IPS DF 4.7 (cell line): ENCODE measurements at regions not wholly inside any gene's neighbourhood (a gene's known extent, or its start where the extent isn't known, plus 50 kb on each side); places are given as distances from the start of the nearest gene placed in this dataset.
"Not testable (repeated sequence)": the region's sequence is repeated elsewhere in the genome, so short reads cannot be mapped to it uniquely, and the experiment has no call there.

Experiments used
- DNase-seq: peaks from one replicate; pipeline ENCODE4 v3.0.0-alpha.2; 2013; ENCODE audit warnings: low spot score; ENCODE audit errors: extremely low read depth

GRCh38 chrX:74180716-74181115, 123.3 kb upstream of the ZCCHC13 start:
- no peak for DNase-seq

GRCh38 chrX:74179990-74180389, 124.0 kb upstream of the ZCCHC13 start:
- DNase-seq = no peak

GRCh38 chrX:74179499-74179898, 124.5 kb upstream of the ZCCHC13 start:
- DNase-seq = no peak

- DNase-seq = no peak
Measured at GRCh38 chrX:74179071-74179470, 124.9 kb upstream of the ZCCHC13 start.

GRCh38 chrX:74178536-74178935, 125.4 kb upstream of the ZCCHC13 start:
- DNase-seq = no peak

DNA sequence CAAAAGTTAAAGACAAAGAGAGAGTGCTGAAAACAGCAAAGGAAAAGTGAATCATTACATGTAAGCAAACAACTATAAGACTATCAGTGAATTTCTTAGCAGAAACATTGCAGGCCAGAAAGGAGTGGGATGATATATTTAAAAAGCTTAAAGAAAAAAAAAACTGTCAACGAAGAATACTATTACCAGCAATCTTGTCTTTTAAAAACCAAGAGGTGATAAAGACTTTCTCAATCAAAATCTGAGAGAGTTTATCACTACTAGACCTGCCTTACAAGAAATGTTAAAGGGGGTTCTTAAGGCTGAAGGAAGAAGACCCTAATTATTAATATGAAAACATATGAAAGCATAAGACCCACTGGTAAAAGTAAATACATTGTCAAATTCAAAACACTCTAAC, 132.5 kb upstream of the ZCCHC13 start:
- no peak for DNase-seq

DNA sequence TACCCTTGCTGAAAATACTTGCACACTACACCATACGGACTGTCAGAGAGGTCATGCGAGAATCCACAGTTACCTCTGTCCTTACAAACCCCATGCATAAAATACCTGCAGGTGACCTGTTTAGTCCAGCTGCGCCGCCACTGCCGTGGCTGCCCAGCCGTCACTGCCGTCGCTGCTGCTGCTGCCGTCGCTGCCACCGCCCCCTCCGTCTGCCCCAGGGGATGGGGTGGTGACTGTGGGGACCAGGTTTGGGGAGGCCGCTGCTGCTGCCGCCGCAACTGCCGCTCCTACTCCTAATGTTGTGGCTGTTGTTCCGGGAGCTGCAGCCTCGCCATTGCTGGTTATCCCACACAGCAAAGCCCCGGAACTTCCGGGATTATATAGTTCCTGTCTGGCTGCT, 141.8 kb upstream of the ZCCHC13 start:
- no peak for DNase-seq

GRCh38 chrX:74160816-74161215, 143.2 kb upstream of the ZCCHC13 start:
- DNase-seq = no peak

GRCh38 chrX:74160358-74160757, 143.6 kb upstream of the ZCCHC13 start:
- no peak for DNase-seq

DNA sequence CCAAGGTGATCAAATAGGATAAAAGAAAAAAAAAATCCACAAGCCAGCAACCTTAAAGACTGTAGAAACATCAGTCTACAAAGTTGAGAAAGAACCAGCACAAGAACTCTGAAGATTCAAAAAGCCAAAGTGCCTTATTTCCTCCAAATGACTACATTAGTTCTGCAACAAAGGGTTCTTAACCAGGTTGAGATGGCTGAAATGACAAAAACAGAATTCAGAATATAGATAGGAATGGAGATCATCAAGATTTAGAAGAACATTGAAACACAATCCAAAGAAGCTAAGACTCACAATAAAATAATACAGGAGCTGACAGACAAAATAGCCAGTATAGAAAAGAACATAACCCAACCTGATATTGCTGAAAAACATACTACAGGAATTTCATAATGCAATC, 156.5 kb upstream of the ZCCHC13 start:
- no peak for DNase-seq

DNA sequence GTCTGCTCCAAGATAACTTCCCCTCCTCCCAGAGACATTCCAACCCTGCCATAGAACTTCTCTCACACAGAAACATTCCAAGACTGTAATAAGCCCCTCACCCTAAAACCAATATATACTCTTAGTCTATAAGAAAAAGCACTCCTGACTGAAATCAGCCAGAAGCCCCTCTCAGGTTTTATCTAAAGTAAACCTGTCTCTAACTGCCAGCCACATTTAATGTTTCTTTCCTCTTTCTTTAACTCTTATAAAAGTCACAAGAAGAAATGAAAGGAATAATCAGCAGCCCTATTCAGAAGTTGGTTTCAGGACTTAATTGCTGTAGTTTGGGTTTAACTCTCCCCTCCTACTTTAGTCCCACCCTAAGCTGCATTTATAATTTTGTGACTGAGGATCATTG, 165.0 kb upstream of the ZCCHC13 start:
- DNase-seq = no peak

- DNase-seq = peak; percentile 22
Measured at GRCh38 chrX:74133156-74133796, 170.7 kb upstream of the ZCCHC13 start.

DNA sequence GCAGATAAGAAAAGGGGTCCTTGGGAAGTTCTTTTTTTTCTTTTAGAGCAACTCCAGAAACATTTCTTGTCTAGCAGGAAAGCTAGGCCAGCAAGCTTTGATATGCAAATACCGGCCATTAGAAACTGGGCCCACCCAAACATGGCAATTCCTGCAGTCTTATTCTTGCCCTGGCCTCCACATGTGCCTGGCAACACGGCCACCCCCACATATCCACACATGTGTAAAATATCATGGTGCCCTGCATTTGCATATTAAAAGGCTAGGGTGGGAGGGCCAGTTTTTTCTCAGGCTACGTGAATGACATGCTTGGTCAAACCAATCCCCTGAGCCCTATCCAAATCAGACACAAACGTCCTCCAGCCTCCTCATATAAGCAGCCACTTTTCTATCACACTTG, 171.7 kb upstream of the ZCCHC13 start:
- no peak for DNase-seq

DNA sequence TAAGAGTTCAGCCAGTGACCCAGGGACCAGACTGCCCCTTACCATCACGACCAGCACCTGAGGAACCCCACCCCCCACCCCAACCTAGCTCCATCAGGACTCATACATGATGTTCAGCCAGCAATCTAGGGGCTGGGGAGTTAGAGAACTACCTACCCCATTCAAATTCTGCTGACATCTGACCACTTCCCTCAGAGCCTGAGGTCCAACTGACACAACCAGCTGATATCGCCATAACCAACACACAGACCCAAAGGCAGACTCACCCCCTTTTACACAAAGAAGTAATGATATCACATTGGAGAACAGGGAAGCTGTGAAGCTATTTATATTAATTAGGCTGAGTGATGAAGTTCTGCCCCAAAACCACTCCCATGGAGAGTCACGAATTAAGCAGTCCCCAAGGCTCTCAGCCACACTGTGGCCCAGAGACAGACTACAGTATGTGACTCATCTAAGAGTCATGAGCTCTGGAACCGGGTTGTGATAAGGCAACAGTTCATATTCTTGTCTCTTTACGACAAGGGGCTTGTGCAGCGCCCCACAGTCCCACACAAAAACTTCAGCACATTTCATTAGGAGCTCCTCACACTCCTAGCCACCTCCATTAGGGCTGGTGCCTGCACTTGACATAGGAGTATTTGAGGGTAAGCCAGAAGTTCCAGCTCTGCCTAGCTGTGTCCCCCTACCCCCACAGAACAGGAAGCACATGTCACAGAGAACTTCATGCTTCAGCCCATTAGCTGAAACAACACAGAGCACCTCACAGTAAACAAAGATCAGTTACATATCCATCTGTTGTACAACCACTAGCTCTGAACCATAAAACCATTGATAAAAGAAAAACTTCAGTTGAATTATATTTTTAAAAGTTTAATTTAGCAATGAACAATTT, 184.7 kb upstream of the ZCCHC13 start:
- no peak for DNase-seq

GRCh38 chrX:74117962-74118902, 185.7 kb upstream of the ZCCHC13 start:
- no peak for DNase-seq

DNA sequence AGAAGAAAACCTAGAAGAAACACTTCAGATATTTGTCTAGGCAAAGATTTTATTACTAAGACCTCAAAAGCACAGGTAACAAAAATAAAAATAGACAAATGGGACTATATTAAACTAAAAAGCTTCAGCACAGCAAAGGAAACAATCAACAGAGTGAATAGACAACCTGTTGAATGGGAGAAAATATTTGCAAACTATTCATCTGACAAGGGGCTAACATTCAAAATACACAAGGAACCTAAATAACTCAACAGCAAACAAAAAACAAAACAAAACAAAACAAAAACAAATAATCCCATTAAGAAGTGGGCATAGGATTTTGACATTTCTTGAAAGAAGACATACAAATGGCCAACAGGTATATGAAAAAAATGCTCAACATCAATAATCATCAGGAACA, 192.7 kb upstream of the ZCCHC13 start:
- DNase-seq = no peak

GRCh38 chrX:74107666-74108065, 196.3 kb upstream of the ZCCHC13 start:
- DNase-seq = no peak

- DNase-seq = no peak
Measured at GRCh38 chrX:74104356-74105015, 199.5 kb upstream of the ZCCHC13 start.

- DNase-seq = not testable (repeated sequence)
Measured at GRCh38 chrX:74098407-74098806, 205.6 kb upstream of the ZCCHC13 start.

DNA sequence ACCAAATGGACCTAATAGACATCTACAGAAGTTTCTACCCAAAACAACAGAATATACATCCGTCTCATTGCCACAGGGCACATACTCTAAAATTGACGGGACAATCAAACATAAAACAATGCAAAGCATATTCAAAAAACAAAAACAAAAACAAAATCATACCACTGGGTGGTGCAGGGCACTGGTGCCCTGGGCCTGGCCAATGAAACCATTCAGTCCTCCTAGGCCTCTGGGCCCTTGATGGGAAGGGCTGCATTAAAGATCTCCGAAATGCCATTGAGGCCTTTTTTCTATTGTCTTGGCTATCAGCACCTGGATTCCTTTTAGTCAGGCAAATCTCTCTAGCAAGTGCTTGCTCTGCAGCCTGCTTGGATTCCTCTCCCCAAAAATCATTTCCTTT, 213.9 kb upstream of the ZCCHC13 start:
- no peak for DNase-seq

GRCh38 chrX:74085642-74086236, 218.2 kb upstream of the ZCCHC13 start:
- no peak for DNase-seq
